Astrocyte (in vitro differentiated cells and primary cell): ENCODE measurements at regions not wholly inside any gene's neighbourhood (a gene's known extent, or its start where the extent isn't known, plus 50 kb on each side); places are given as distances from the start of the nearest gene placed in this dataset.

Source experiments
- DNase-seq: peaks from one replicate; pipeline ENCODE4 v3.0.0-alpha.2; 2010; ENCODE audit warnings: low read depth
- FAIRE-seq: peaks from 2 replicates; lab custom pipeline; 2011; peaks lifted over from hg19 to GRCh38; lab: Jason Lieb, UNC
- H2AFZ ChIP-seq: 2 replicates; pipeline ENCODE4 v1.6.0; 2012; ENCODE audit warnings: low read depth, low read length, inconsistent platforms
- H3K27ac ChIP-seq: 2 replicates; pipeline ENCODE4 v1.5.1; 2011; ENCODE audit warnings: low read depth, low read length, inconsistent platforms
- H3K27me3 ChIP-seq: 2 replicates; pipeline ENCODE4 v1.6.0; 2011; ENCODE audit warnings: low read length, inconsistent platforms; ENCODE audit not compliant: insufficient read depth
- H3K36me3 ChIP-seq: 2 replicates; pipeline ENCODE4 v1.5.1; 2011; ENCODE audit warnings: low read length, inconsistent platforms; ENCODE audit not compliant: insufficient read depth
- H3K4me1 ChIP-seq: 2 replicates; pipeline ENCODE4 v1.5.1; 2011; ENCODE audit warnings: low read length, inconsistent platforms; ENCODE audit not compliant: insufficient read depth
- H3K4me2 ChIP-seq: 2 replicates; pipeline ENCODE4 v1.6.0; 2012; ENCODE audit warnings: low read length, inconsistent platforms
- H3K4me3 ChIP-seq: 2 replicates; pipeline ENCODE4 v1.5.1; 2011; ENCODE audit warnings: low read depth, mild to moderate bottlenecking, low read length, inconsistent platforms; ENCODE audit not compliant: insufficient read depth
- H3K79me2 ChIP-seq: 2 replicates; pipeline ENCODE4 v1.6.0; 2012; ENCODE audit warnings: mild to moderate bottlenecking, low read length, inconsistent platforms; ENCODE audit not compliant: insufficient read depth
- H3K9ac ChIP-seq: 2 replicates; pipeline ENCODE4 v1.6.0; 2012; ENCODE audit warnings: mild to moderate bottlenecking, low read length, inconsistent platforms
- H3K9me3 ChIP-seq: 2 replicates; pipeline ENCODE4 v1.5.1; 2012; ENCODE audit warnings: low read depth, mild to moderate bottlenecking, low read length, inconsistent platforms; ENCODE audit not compliant: insufficient read depth
- H4K20me1 ChIP-seq: 2 replicates; pipeline ENCODE4 v1.6.0; 2012; ENCODE audit warnings: low read length, inconsistent platforms; ENCODE audit not compliant: insufficient read depth
- H3K27ac Mint-ChIP-seq: one replicate; pipeline ENCODE4 v1.8.0; 2021; ENCODE audit warnings: mild to moderate bottlenecking, mixed read lengths; ENCODE audit not compliant: unreplicated experiment
- H3K27me3 Mint-ChIP-seq: one replicate; pipeline ENCODE4 v1.8.0; 2021; ENCODE audit warnings: low read depth, mixed read lengths; ENCODE audit not compliant: unreplicated experiment
- H3K36me3 Mint-ChIP-seq: one replicate; pipeline ENCODE4 v1.8.0; 2021; ENCODE audit warnings: low read depth, mixed read lengths; ENCODE audit not compliant: unreplicated experiment
- H3K4me1 Mint-ChIP-seq: one replicate; pipeline ENCODE4 v1.8.0; 2021; ENCODE audit warnings: low read depth, mixed read lengths; ENCODE audit not compliant: unreplicated experiment
- H3K4me3 Mint-ChIP-seq: one replicate; pipeline ENCODE4 v1.8.0; 2021; ENCODE audit warnings: mild to moderate bottlenecking, moderate library complexity, mixed read lengths; ENCODE audit not compliant: unreplicated experiment
- H3K9me3 Mint-ChIP-seq: one replicate; pipeline ENCODE4 v1.8.0; 2021; ENCODE audit warnings: mild to moderate bottlenecking, mixed read lengths; ENCODE audit not compliant: unreplicated experiment
- EZH2 ChIP-seq: IDR thresholded peaks from 2 replicates; pipeline ENCODE4 v1.6.1; 2012; ENCODE audit warnings: mild to moderate bottlenecking, low read length, inconsistent platforms; ENCODE audit not compliant: insufficient read depth
- TF ChIP-seq, protein P1 (sequence below): IDR thresholded peaks from 2 replicates; pipeline ENCODE4 v1.5.1; 2011; ENCODE audit warnings: low read depth, mild to moderate bottlenecking, inconsistent platforms, low read length, moderate library complexity; ENCODE audit not compliant: insufficient read depth

DNA sequence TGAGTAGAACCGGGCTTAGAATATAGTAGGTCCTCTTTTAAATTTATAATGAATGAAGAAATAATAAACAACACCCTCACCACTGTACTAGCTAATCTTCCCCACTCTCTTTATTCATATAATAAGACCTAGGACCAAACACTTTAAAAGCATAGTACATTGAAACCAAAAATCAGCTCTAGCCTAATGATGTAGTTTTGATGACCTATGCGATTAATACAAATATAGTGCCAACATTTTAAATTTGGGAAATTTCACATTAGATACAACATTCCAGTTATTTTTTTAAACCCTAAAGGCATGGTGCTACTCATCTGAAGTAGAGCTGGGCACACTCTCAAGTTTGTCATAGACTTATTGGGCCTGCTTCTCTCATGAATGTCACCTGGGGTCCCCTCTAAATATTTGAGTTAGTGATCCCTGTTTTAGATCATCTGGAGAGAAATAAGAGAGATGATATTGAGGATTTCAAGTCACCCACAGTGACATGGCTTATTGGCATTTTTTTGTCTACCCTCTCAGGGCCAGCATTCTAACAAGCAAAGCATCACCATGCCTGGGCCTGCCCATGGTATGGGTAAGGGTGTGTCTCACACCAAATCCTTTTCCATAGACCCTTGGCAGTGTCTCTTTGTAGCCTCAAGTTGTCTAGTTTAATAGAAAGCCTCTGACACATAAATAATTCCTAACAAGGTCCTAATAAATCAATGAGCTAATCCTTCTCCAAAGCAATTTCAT lies 319.8 kb downstream of the HIVEP2 start:
- DNase-seq (no peak), FAIRE-seq (no peak)
- no peaks in the 10 kb centered on the region for H3K27me3 Mint-ChIP-seq
- H2AFZ ChIP-seq = no peak overlapping the region
- no peak overlapping the region for H3K27ac ChIP-seq
- no peaks in the 10 kb centered on the region for H3K36me3 ChIP-seq
- H3K79me2 ChIP-seq = no peaks in the 10 kb centered on the region
- no peaks in the 10 kb centered on the region for H3K4me1 ChIP-seq
- no peak overlapping the region for H3K4me3 ChIP-seq
- H3K9me3 ChIP-seq = no peaks in the 10 kb centered on the region
- TF ChIP-seq, protein P1, sequence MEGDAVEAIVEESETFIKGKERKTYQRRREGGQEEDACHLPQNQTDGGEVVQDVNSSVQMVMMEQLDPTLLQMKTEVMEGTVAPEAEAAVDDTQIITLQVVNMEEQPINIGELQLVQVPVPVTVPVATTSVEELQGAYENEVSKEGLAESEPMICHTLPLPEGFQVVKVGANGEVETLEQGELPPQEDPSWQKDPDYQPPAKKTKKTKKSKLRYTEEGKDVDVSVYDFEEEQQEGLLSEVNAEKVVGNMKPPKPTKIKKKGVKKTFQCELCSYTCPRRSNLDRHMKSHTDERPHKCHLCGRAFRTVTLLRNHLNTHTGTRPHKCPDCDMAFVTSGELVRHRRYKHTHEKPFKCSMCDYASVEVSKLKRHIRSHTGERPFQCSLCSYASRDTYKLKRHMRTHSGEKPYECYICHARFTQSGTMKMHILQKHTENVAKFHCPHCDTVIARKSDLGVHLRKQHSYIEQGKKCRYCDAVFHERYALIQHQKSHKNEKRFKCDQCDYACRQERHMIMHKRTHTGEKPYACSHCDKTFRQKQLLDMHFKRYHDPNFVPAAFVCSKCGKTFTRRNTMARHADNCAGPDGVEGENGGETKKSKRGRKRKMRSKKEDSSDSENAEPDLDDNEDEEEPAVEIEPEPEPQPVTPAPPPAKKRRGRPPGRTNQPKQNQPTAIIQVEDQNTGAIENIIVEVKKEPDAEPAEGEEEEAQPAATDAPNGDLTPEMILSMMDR = no peak
- TF ChIP-seq EZH2 = no peak
- no peak overlapping the region for H3K27ac Mint-ChIP-seq
- H3K4me1 Mint-ChIP-seq = peaks cover 1% of the 10 kb centered on the region
- H3K27me3 ChIP-seq = no peaks in the 10 kb centered on the region
- H3K4me3 Mint-ChIP-seq = no peak overlapping the region
- no peaks in the 10 kb centered on the region for H4K20me1 ChIP-seq
- H3K9me3 Mint-ChIP-seq = no peaks in the 10 kb centered on the region
- H3K9ac ChIP-seq = no peak overlapping the region
- H3K4me2 ChIP-seq = no peak overlapping the region
- no peaks in the 10 kb centered on the region for H3K36me3 Mint-ChIP-seq

GRCh38 chr6:142627474-142627873 lies 317.5 kb downstream of the HIVEP2 start:
- H3K36me3 Mint-ChIP-seq = no peaks in the 10 kb centered on the region
- H3K27me3 Mint-ChIP-seq = no peaks in the 10 kb centered on the region
- no peak for FAIRE-seq

More at GRCh38 chr6:142627474-142627873, 317.5 kb downstream of the HIVEP2 start:
- no peak overlapping the region for H2AFZ ChIP-seq
- H3K27ac ChIP-seq = no peak overlapping the region
- no peaks in the 10 kb centered on the region for H3K36me3 ChIP-seq
- H3K4me1 Mint-ChIP-seq = peaks cover 1% of the 10 kb centered on the region
- H3K27ac Mint-ChIP-seq = no peak overlapping the region
- H3K4me1 ChIP-seq = no peaks in the 10 kb centered on the region
- H3K4me3 ChIP-seq = no peak overlapping the region
- H3K9me3 ChIP-seq = no peaks in the 10 kb centered on the region
- no peak for TF ChIP-seq EZH2
- TF ChIP-seq, protein P1 = no peak
- H3K4me2 ChIP-seq = no peak overlapping the region
- H3K4me3 Mint-ChIP-seq = no peak overlapping the region
- DNase-seq = no peak
- H3K9me3 Mint-ChIP-seq = no peaks in the 10 kb centered on the region
- H4K20me1 ChIP-seq = no peaks in the 10 kb centered on the region
- H3K27me3 ChIP-seq = no peaks in the 10 kb centered on the region
- H3K79me2 ChIP-seq = no peaks in the 10 kb centered on the region
- no peak overlapping the region for H3K9ac ChIP-seq
